ENCODE measurements at regions not wholly inside any gene's neighbourhood (a gene's known extent, or its start where the extent isn't known, plus 50 kb on each side); places are given as distances from the start of the nearest gene placed in this dataset.

- no peak for DNase-seq (ENCODE audit: low spot score)
These were observed 333.9 kb downstream of the CYRIA start for GRCh38 chr2:16331772-16332171.

GRCh38 chr2:16330982-16331381 lies 334.7 kb downstream of the CYRIA start:
- no peak for DNase-seq (ENCODE audit: low spot score)

DNA sequence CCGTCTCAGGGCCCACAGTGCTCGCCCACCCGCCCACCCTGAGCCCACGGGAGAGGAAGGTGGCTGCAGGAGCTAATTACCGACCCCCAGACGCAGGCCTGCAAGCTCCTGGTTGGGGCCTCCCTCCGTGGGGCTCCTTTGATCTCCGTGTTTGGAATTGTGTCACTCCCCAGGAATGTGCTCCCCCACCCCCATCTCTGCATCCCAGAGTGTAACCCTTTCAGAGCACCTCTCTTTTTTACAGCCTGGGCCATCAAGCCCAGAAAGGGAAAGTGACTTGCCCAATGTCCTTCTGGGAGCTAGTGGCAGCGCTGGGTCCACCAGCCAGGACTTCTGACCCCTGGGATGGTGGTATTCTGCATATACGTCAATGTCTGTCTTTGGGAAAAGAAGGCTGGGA lies 335.1 kb downstream of the CYRIA start:
- no peak for DNase-seq (ENCODE audit: low spot score)

GRCh38 chr2:16330012-16330411 lies 335.6 kb downstream of the CYRIA start:
- DNase-seq (ENCODE audit: low spot score) = no peak

- DNase-seq (ENCODE audit: low spot score) = no peak
These were observed 336.2 kb downstream of the CYRIA start for GRCh38 chr2:16329421-16329820.

GRCh38 chr2:16328521-16329190 lies 337.0 kb downstream of the CYRIA start:
- no peak for DNase-seq (ENCODE audit: low spot score)

DNA sequence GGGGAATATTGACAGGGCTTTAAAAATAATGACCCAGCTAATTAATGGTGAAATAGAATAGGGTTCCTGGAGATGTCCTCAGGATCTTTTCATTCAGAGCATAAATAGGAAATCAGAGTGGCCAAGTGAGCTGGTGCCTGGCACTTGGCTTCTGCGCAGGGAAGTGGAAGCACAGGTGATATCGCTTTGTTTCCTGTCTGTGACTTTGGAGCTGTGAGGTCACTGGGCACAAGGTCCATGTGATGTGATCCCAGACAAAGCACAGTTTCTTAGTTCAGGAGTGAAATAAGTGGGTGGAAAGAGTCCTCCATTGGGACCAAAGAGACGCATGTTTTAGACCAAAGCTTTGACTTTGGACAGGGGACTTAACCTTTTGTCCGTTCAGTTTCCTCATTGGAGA lies 338.3 kb downstream of the CYRIA start:
- no peak for DNase-seq (ENCODE audit: low spot score)

DNA sequence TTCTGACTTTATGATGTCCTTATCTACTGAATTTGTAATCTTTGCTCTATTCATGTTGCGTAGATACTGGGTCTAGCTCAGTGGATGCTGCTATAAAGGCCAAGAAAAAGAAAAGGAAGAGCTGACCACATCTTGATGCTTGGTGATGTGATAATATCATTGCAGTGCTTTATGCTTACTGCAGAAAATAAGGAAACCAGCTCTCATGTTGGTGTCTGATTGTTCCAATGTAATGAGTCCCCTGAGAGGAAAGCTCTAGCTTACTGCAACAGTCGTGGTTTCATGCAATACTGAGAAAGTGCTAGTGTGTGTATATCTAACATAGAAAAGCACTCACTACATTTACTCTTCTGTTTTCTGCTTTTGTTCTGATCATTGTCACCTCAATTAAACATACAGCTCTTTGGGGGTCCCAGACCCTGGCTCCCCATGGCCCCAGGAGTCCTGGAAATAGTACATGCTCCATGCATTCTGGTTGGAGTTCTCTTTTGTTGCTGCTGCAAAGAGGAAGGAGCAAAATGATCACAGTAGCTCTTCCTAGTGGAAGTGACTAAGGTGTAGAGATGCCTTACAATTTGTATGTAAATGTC lies 338.8 kb downstream of the CYRIA start:
- DNase-seq (ENCODE audit: low spot score) = no peak

DNA sequence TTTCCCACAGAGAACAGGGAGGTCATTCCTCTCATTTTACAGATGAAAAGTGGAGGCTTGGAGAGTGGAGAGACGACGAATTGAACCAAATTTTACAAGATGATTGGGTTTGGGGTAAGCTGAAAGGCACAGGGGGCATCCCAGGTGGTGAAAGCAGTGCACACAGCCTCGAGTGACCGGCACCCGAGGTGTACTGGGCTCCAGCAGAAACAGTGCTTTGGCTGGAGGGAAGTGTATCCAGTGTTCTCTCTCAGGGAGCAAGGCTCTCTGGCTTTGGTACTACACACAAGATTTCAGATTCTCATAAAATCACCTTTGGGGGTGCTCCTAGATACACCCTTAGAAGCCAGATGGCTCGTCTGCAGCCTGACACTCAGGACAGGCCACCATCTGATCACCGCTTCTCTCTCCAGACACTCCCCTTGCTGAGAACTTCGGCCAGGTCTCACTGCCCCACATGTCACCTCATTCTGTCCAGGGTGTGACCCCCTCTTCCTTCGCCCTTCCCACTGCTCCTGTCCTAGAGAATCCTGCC lies 339.6 kb downstream of the CYRIA start:
- no peak for DNase-seq (ENCODE audit: low spot score)

- DNase-seq (ENCODE audit: low spot score) = no peak
These were observed 340.3 kb downstream of the CYRIA start for GRCh38 chr2:16325016-16325975.

DNA sequence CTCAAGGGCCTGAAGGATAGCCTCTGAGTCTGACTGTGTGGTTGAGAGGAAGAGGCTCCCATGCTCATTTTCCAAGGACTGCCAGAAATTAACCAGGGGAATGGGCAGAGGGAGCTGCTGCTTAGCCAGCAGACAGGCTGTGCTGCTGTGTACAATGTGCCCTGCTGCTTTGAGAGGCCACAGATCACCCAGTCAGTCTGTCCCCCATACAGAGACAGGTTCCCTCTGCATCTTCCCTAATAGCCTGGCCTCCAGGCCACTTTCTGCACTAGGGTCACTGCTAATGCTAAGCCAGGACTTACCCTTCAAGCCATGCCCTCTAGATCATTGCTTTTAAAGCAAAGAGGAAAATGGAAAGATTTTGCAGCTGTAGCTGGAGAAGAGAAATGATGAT lies 341.1 kb downstream of the CYRIA start:
- no peak for DNase-seq (ENCODE audit: low spot score)

GRCh38 chr2:16323551-16324543 lies 341.8 kb downstream of the CYRIA start:
- DNase-seq (ENCODE audit: low spot score) = no peak

- DNase-seq (ENCODE audit: low spot score) = no peak
These were observed 342.5 kb downstream of the CYRIA start for GRCh38 chr2:16323126-16323520.

GRCh38 chr2:16322308-16323125 lies 343.1 kb downstream of the CYRIA start:
- no peak for DNase-seq (ENCODE audit: low spot score)

DNA sequence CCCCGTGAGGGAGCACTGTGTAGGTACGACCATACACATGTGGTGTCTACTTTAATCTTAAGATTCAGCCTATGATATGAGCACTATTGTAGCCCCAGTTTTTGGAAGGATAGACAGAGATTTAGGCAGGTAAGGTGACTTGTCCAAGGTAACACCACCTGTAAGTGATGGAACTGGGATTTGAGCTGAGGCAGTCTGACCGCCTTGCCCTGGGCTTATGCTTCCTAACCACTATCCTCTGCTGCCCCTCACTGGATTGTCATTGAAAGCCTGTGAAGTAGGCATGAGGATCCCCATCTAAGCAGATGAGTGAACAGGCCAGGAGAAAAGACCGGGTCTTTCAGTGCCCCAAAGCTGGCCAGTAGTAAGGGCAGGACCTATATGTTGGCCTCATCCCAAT lies 343.8 kb downstream of the CYRIA start:
- DNase-seq (ENCODE audit: low spot score) = no peak

DNA sequence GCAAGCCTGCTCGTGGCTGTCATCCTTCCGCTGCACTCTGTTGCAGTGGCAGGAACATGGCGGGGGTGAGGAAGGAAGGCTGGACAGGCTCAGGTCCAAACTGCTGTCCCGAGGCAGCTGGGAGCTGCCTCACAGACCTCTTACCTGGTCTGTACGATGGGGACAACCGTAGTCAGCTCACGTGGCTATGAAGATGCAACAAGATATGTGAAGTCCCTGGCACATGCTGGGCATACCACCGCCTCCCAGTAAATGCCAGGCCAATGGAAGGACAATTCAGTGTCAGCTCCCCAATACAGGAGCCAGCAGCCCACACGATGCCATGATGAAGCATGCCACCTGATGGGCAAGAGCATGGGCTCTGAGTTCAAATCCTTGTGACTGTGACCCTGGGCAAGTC lies 344.4 kb downstream of the CYRIA start:
- no peak for DNase-seq (ENCODE audit: low spot score)

- no peak for DNase-seq (ENCODE audit: low spot score)
These were observed 344.9 kb downstream of the CYRIA start for GRCh38 chr2:16320716-16321115.

- no peak for DNase-seq (ENCODE audit: low spot score)
These were observed 346.0 kb downstream of the CYRIA start for GRCh38 chr2:16319551-16320121.

GRCh38 chr2:16318474-16319195 lies 347.0 kb downstream of the CYRIA start:
- DNase-seq (ENCODE audit: low spot score) = no peak

GRCh38 chr2:16318051-16318450 lies 347.6 kb downstream of the CYRIA start:
- no peak for DNase-seq (ENCODE audit: low spot score)
